Forelimb muscle (tissue), 1 donor: ENCODE measurements at regions not wholly inside any gene's neighbourhood (a gene's known extent, or its start where the extent isn't known, plus 50 kb on each side); places are given as distances from the start of the nearest gene placed in this dataset.

Experiments
- DNase-seq: peaks from one replicate; pipeline ENCODE4 v3.0.0-alpha.2; 2013; ENCODE audit warnings: low read depth

GRCh38 chr4:138751309-138751708 is 264.3 kb upstream of the NOCT start:
- DNase-seq: no peak

GRCh38 chr4:138749303-138749702 is 266.3 kb upstream of the NOCT start:
- DNase-seq: no peak

- DNase-seq: no peak
Measured at GRCh38 chr4:138741766-138742377, 273.7 kb upstream of the NOCT start.

- no peak for DNase-seq
Measured at GRCh38 chr4:138740816-138741745, 274.5 kb upstream of the NOCT start.

- no peak for DNase-seq
Measured at GRCh38 chr4:138736362-138736761, 279.2 kb upstream of the NOCT start.

GRCh38 chr4:138734746-138735145 is 280.8 kb upstream of the NOCT start:
- peak; percentile 4 for DNase-seq

- DNase-seq: no peak
Measured at GRCh38 chr4:138728566-138728965, 287.0 kb upstream of the NOCT start.

GRCh38 chr4:138727731-138728130 is 287.9 kb upstream of the NOCT start:
- no peak for DNase-seq

- no peak for DNase-seq
Measured at GRCh38 chr4:138724530-138724929, 291.1 kb upstream of the NOCT start.

GRCh38 chr4:138716559-138717335 is 298.8 kb upstream of the NOCT start:
- no peak for DNase-seq

GRCh38 chr4:138710297-138710696 is 305.3 kb upstream of the NOCT start:
- DNase-seq: no peak

- no peak for DNase-seq
Measured at GRCh38 chr4:138709859-138710258, 305.7 kb upstream of the NOCT start.

- no peak for DNase-seq
Measured at GRCh38 chr4:138707746-138708677, 307.6 kb upstream of the NOCT start.

- DNase-seq: no peak
Measured at GRCh38 chr4:138706201-138706600, 309.4 kb upstream of the NOCT start.

GRCh38 chr4:138702190-138702824 is 313.3 kb upstream of the NOCT start:
- DNase-seq: no peak

GRCh38 chr4:138698641-138699040 is 316.9 kb upstream of the NOCT start:
- DNase-seq: no peak

- no peak for DNase-seq
Measured at GRCh38 chr4:138697851-138698250, 317.7 kb upstream of the NOCT start.

GRCh38 chr4:138696771-138697170 is 318.8 kb upstream of the NOCT start:
- no peak for DNase-seq

GRCh38 chr4:138696058-138696457 is 319.5 kb upstream of the NOCT start:
- no peak for DNase-seq

- DNase-seq: no peak
Measured at GRCh38 chr4:138693526-138693925, 322.1 kb upstream of the NOCT start.

- DNase-seq: no peak
Measured at GRCh38 chr4:138692411-138692810, 323.2 kb upstream of the NOCT start.
